ENCODE measurements at regions not wholly inside any gene's neighbourhood (a gene's known extent, or its start where the extent isn't known, plus 50 kb on each side); places are given as distances from the start of the nearest gene placed in this dataset.
A peak's percentile ranks its signal among the peaks of the same experiment; 100 is the strongest.
"Not testable (repeated sequence)": the region's sequence is repeated elsewhere in the genome, so short reads cannot be mapped to it uniquely, and the experiment has no call there.

DNA sequence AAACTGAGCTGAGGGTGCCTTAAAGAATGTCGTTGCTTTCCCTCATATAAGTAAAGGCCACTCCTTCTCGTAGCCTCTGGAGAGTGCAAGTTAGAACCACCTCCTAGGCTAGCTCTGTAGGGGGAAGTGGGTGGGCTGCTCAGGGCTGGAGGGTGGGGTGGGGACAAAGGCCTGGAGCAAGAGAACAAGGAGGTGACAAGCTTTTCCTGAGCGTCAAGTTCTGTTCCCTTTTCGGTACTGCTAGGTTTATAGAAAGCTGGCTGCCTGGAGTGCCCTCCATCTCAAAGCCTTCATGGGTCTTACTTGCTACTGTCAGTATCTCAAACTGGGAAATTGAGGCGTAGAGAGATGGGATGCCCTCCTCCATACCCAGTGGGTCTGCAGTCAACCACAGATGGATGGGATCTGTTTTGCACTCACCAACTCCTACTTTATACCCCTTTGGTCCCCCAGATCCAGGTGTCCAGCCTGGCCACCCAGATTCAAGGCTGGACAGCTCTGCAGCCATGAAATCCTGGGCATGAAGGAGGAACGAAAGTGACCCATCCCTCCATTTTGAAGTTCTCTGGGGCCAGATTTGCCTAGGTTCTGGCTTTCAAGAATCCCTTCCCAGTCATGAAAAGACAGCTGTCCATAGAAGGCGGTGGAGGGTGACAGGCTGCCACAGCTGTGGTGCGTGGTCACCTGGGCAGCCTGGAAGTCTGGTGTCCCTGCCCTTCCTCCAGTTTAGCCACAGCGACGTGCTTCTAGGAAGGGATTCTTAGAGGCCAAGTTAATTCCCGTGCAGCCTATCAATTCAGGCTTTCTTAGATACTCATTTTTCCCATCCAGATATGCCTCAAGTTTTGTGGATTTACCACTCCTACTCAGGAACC is 117.8 kb downstream of the CRLF3 start:
- H3K27ac ChIP-seq, result not testable (repeated sequence)

DNA sequence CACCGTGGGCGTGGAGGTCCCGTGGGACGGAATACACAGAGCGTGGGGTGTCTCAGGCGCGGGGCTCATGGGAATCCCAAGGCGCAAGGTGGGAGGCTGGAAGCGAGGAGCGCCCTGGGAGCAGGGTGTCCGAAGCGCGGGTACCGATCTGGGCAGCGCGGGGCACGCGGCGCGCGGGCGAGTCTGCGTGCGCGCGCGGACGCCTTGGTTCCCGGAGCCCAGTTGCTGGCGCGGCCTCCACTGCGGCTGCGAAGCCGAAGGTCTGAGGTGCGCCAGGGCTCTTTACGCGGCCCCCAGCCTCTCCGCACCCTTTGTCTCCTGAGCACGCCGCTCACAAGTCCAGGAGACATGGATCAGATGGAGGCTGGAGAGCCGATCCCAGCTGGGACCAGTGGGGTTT is 118.5 kb downstream of the CRLF3 start:
- not testable (repeated sequence) for H3K27ac ChIP-seq

DNA sequence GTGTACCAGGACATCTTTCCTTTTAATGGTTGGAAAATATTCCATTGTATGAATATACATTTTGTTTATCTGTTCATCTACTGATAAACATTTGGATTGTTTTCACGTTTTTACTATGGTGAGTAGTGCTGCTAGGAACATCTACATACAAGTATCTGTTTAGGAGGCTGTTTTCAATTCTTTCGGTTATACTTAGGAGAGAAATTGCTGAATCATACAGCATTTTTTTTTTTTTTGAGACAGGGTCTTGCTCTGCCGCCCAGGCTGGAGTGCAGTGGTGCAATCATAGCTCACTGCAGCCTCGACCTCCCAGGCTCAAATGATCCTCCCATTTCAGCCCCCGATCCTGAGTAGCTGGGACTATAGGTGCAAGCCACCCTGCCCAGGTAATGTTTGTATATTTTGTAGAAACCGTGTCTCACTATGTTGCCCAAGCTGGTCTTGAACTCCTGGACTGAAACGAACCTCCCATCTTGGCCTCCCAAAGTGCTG is 122.9 kb downstream of the CRLF3 start:
- TF ChIP-seq, protein P1, sequence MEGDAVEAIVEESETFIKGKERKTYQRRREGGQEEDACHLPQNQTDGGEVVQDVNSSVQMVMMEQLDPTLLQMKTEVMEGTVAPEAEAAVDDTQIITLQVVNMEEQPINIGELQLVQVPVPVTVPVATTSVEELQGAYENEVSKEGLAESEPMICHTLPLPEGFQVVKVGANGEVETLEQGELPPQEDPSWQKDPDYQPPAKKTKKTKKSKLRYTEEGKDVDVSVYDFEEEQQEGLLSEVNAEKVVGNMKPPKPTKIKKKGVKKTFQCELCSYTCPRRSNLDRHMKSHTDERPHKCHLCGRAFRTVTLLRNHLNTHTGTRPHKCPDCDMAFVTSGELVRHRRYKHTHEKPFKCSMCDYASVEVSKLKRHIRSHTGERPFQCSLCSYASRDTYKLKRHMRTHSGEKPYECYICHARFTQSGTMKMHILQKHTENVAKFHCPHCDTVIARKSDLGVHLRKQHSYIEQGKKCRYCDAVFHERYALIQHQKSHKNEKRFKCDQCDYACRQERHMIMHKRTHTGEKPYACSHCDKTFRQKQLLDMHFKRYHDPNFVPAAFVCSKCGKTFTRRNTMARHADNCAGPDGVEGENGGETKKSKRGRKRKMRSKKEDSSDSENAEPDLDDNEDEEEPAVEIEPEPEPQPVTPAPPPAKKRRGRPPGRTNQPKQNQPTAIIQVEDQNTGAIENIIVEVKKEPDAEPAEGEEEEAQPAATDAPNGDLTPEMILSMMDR (conservative IDR thresholded peaks at IDR 0.05), result no peak
- no peak for TF ChIP-seq ZFX (IDR thresholded peaks at IDR 0.05)
- H3K27ac ChIP-seq, result no peak overlapping the region

DNA sequence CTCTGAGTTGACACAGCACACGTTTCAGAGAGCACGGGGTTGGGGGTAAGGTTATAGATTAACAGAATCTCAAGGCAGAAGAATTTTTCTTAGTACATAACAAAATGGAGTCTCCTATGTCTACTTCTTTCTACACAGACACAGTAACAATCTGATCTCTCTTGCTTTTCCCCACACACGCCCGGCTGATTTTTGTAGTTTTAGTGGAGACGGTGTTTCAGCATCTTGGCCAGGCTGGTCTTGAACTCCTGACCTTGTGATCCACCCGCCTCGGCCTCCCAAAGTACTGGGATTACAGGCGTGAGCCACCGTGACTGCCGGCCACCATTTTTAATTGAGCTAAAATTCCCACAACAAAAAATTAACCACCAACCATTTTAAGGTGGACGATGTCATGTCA is 123.7 kb downstream of the CRLF3 start:
- H3K27ac ChIP-seq, result not testable (repeated sequence)

DNA sequence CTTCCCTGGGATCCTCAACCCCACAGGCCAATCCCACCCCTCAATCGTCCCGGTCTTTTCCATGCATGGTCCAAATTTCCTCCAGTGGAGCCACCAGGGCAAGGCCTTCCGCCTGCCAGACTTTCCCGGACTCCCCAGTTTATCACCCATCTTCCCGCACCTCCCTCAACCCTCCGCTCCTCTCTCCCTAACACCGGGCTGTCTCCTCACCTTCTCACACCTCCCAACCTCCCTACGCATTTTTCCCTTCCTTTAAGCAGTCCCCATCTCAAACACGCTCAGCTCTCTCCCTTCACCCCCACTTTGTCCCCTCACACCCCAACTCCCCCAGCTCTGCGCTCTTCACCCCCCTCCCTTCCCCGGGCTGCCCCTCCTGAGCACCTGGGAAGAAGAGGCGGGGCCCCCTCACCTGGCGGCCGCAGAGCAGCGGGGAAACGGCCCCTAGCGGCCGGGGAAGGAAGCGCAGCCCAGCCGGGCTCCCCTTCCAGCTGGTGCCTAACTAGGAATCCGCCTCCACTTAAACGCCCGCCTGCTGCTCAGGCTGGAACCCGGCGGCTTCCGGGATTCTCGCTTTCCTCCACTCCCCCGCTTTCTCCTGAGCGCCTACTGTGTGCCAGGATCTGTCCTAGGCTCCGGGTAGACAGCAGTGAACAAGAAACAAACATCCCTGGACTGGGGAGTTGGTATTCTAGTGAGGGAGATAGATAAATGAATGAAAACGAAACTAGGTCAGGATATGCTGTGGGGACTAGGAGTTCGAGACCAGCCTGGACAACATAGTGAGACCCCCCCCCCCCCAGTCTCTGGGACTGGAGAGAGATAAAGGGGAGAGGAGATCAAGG is 126.7 kb downstream of the CRLF3 start:
- H3K27ac ChIP-seq, result not testable (repeated sequence)

DNA sequence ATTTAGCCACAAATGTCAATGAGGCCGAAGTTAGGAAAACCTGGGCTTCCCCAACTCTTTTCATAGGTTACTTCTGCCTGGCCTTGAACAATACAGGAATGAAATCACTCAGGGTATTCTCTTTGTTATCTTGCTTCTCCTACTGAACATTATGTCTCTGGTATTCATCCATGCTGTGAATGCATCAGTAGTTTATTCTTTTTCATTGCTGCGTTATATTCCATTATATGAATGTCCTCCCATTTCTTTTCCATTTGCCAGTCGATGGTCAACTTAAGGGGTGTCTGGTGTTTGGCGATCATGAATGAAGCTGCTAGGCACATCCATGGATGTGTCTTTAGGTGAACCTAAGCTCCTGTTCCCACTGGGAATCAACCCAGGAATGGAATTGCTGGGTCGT is 128.3 kb downstream of the CRLF3 start:
- H3K27ac ChIP-seq, result no peak overlapping the region
- TF ChIP-seq ZFX (IDR thresholded peaks at IDR 0.05), result no peak
- TF ChIP-seq, protein P1 (conservative IDR thresholded peaks at IDR 0.05), result no peak

More for the DNA sequence above, 126.7 kb downstream of the CRLF3 start:
- TF ChIP-seq, protein P1 (conservative IDR thresholded peaks at IDR 0.05), result peak; percentile 97

DNA sequence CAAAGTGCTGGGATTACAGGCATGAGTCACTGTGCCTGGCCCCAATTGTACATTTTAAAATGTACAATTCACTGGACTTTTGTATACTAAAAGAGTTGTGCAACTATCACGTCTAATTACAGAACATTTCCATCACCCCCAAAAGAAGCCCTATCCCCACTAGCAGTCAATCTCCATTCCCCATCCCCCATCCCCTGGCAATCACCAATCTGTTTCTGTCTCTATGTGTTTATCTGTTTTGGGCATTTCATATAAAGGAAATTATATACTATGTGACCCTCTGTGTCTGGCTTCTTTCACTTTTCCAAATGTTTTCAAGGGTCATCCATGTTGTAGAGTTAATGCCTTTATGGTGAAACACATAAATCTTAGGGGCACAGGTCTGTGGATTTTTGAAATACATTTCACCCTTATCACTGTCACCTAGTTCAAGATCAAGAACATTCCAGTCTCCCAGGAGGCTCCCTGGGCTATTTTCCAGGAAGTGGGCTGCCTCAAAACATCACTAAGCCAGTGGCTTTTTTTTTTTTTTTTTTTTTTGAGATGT is 129.2 kb downstream of the CRLF3 start:
- H3K27ac ChIP-seq, result not testable (repeated sequence)

DNA sequence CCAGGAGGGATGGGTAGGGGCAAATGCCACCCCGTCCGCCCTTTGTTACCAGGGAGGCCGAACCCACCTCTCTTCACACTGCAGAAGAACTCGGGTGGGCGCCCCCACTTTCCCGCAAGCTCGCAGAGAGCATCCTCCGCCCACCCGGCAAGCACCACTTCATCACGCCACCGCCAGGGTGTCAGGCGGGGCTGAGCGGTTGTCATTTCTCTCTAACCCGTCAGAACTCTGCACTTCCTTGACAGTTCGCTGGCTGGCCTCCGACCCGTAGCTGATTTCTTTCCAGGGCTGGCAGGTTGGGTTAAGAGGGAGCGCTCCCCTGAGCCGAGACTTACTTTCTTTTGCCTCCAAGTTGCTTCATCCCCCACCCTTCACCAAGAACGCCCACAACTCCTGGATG is 130.7 kb downstream of the CRLF3 start:
- H3K27ac ChIP-seq, result not testable (repeated sequence)

DNA sequence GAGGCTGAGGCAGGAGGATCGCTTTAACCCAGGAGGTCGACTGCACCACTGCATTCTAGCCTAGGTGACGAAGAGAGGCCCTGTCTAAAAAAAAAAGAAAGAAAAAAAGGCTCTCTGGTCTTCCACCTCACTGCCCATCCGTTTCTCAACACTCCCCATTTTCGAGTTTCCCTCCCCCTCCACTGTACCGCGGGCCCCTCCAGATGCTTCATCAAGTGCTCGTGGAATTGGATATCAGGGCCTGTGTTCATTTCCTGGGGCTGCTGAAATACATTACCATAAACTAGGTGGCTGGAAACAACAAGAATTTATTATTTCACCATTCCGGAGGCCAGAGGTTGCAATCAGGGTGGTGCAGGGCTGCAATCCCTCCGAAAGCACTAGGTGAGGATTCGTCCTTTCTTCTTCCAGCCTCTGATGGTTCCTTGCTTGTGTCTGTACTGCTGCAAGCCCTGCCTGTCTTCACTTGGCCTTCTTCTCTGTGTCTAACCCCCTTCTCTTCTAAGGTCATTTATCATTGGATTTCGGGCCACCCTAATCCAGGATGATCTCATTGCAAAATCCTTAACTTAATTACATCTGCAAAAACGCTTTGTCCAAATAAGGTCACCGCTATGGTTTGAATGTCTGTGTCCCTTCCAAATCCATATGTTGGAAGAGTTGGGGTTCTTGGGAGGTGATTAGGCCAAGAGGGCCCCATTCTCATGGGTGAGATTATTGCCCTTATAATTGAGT is 135.1 kb downstream of the CRLF3 start:
- not testable (repeated sequence) for H3K27ac ChIP-seq

DNA sequence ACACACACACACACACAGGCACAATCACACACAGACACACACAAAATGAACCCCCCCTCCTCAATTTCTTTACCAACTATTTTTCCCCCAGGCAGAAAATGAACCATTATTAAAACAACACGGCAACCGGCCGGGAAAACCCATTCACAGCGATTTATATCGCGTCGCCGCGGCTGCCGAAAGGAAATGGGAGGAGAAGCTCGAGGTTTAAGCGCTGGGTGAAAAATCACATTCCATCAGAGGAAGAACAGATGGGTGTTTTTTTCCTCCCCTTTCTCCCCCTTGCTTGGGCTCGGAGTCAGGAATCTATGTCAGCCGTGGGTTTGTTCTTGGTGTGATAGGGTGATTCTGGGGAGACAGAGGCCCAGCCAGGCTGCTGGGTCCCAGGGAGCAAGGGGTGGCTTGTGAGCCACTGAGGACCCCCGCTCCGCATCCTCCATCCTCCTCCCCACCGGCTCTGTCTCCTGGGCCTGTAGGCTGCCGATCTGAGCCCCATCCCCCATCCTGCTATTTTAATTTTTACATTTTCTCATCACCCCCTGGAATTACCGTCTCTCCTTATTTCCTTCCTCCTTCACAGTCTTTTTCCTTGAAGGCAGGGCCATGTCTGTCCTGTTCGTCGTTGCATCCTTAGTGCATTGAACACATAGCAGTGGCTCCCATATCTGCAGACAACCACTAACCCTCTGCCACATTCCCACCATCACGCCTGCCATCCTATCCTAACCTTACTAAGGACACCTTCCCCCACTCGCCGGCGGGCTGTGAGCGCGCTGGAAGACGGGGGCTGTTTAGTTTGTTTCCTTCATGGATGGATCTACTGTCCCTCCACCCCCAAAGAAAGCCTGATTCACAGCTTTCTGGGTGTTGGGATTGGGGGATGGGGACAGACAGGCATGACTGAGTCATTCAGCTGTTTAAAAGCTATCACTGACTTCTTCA is 137.7 kb downstream of the CRLF3 start:
- not testable (repeated sequence) for H3K27ac ChIP-seq

DNA sequence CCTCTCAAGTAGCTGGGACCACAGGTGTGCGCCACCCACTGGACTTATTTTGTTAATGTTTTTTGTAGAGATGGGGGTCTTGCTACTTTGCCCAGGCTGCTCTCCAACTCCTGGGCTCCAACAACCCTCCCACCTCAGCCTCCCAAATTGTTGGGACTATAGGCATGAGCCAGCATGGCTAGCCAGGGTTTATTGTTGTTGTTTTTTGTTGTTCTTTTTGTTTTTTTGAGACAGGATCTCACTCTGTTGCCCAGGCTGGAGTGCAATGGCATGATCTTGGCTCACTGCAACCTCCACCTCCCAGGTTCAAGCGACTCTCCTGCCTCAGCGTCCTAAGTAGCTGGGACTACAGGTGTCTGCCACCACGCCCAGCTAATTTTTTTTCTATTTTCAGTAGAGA is 142.2 kb downstream of the CRLF3 start:
- not testable (repeated sequence) for H3K27ac ChIP-seq

DNA sequence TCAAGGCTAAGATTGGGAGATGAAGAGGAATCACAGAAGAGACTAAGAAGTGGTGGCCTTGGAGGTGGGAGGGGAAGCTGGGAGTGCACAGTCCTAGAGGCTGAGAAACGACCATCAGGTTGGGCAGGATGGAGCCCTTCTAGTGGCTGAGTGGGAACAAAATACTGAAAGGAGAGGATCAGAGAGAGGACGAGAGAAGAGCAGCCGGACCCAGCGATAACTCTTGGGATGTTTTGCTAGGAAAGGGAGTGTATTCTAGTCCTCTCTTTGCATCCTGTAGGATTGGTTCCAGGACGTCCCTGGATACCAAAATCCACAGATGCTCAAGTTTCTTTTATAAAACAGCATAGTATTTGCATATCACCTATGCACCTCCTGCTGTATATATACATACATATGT is 143.8 kb downstream of the CRLF3 start:
- not testable (repeated sequence) for H3K27ac ChIP-seq
